Mesothelial cell of epicardium (in vitro differentiated cells): ENCODE measurements at regions not wholly inside any gene's neighbourhood (a gene's known extent, or its start where the extent isn't known, plus 50 kb on each side); places are given as distances from the start of the nearest gene placed in this dataset.

Experiments used
- DNase-seq, 2 experiments: peaks; one replicate each; pipeline ENCODE4 v3.0.0; 2021; ENCODE audit warnings: low spot score in 2 of 2; ENCODE audit not compliant: unreplicated experiment in 2 of 2
- H3K27ac Mint-ChIP-seq: 2 replicates; pipeline ENCODE4 v1.8.0; 2021; ENCODE audit warnings: mixed read lengths
- H3K27me3 Mint-ChIP-seq: 2 replicates; pipeline ENCODE4 v1.8.0; 2021; ENCODE audit warnings: low read depth, mixed read lengths
- H3K36me3 Mint-ChIP-seq: 2 replicates; pipeline ENCODE4 v1.8.0; 2021; ENCODE audit warnings: mixed read lengths
- H3K4me1 Mint-ChIP-seq: 2 replicates; pipeline ENCODE4 v1.8.0; 2021; ENCODE audit warnings: mixed read lengths
- H3K4me3 Mint-ChIP-seq: 2 replicates; pipeline ENCODE4 v1.8.0; 2021; ENCODE audit warnings: mild to moderate bottlenecking, moderate library complexity, mixed read lengths
- H3K9me3 Mint-ChIP-seq: 2 replicates; pipeline ENCODE4 v1.8.0; 2021; ENCODE audit warnings: mixed read lengths
- TF ChIP-seq, protein P1 (sequence below): fragments of 200-600 bp; sonication (generic); IDR thresholded peaks from one replicate; pipeline ENCODE4 v1.5.0; 2021; ENCODE audit warnings: antibody characterized with exemption; ENCODE audit not compliant: unreplicated experiment

GRCh38 chr5:87686975-87687374 lies 274.2 kb upstream of the CCNH start:
- DNase-seq = no peak
- Mint-ChIP-seq H3K9me3 (peaks cover 36% of the 10 kb centered on the region), H3K4me1 (no peaks in the 10 kb centered on the region), H3K27ac (no peak overlapping the region), H3K27me3 (no peaks in the 10 kb centered on the region), H3K4me3 (no peak overlapping the region), H3K36me3 (no peaks in the 10 kb centered on the region)
- TF ChIP-seq, protein P1, sequence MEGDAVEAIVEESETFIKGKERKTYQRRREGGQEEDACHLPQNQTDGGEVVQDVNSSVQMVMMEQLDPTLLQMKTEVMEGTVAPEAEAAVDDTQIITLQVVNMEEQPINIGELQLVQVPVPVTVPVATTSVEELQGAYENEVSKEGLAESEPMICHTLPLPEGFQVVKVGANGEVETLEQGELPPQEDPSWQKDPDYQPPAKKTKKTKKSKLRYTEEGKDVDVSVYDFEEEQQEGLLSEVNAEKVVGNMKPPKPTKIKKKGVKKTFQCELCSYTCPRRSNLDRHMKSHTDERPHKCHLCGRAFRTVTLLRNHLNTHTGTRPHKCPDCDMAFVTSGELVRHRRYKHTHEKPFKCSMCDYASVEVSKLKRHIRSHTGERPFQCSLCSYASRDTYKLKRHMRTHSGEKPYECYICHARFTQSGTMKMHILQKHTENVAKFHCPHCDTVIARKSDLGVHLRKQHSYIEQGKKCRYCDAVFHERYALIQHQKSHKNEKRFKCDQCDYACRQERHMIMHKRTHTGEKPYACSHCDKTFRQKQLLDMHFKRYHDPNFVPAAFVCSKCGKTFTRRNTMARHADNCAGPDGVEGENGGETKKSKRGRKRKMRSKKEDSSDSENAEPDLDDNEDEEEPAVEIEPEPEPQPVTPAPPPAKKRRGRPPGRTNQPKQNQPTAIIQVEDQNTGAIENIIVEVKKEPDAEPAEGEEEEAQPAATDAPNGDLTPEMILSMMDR = no peak

- Mint-ChIP-seq H3K4me3 (no peak overlapping the region), H3K9me3 (peaks cover 27% of the 10 kb centered on the region), H3K36me3 (no peaks in the 10 kb centered on the region), H3K27ac (no peak overlapping the region), H3K27me3 (no peaks in the 10 kb centered on the region), H3K4me1 (no peaks in the 10 kb centered on the region)
- TF ChIP-seq, protein P1 = no peak
- no peak for DNase-seq
Observed at GRCh38 chr5:87686018-87686417, 273.3 kb upstream of the CCNH start.

- Mint-ChIP-seq H3K27ac (no peak overlapping the region), H3K9me3 (no peaks in the 10 kb centered on the region), H3K27me3 (no peaks in the 10 kb centered on the region), H3K36me3 (no peaks in the 10 kb centered on the region), H3K4me1 (no peaks in the 10 kb centered on the region), H3K4me3 (no peak overlapping the region)
- DNase-seq = no peak
- TF ChIP-seq, protein P1 = no peak
Observed at GRCh38 chr5:87674235-87674634, 261.5 kb upstream of the CCNH start.

- Mint-ChIP-seq H3K4me3 (no peak overlapping the region), H3K27ac (no peak overlapping the region), H3K27me3 (peaks cover 2% of the 10 kb centered on the region), H3K9me3 (no peaks in the 10 kb centered on the region), H3K36me3 (no peaks in the 10 kb centered on the region), H3K4me1 (no peaks in the 10 kb centered on the region)
- TF ChIP-seq, protein P1 = no peak
- DNase-seq = no peak
Observed at GRCh38 chr5:87671146-87671545, 258.4 kb upstream of the CCNH start.

DNA sequence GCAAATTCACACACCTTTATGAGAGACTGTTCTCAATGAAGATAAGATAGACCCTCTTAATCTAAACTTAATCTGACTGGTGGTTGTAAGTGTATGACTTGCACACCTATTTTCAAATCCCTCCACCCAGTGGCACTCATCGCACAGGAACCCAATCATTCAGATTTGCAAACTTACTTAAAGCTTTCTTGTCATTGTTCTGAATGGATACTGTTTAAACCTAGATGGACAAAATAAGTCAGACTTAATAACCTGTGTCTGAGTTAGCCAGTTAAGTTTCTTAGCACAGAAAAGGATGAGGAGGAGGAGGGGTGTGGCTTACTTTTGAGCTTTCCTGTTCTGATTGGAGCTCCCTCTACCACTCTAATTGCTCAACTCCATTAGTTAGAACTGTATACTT lies 252.4 kb upstream of the CCNH start:
- H3K36me3 Mint-ChIP-seq = no peaks in the 10 kb centered on the region
- H3K4me1 Mint-ChIP-seq = no peaks in the 10 kb centered on the region
- peaks cover 2% of the 10 kb centered on the region for H3K27me3 Mint-ChIP-seq
- H3K27ac Mint-ChIP-seq = no peak overlapping the region
- TF ChIP-seq, protein P1 = no peak
- H3K9me3 Mint-ChIP-seq = no peaks in the 10 kb centered on the region
- DNase-seq = no peak
- no peak overlapping the region for H3K4me3 Mint-ChIP-seq
